Right cardiac atrium (tissue), 5 donors: ENCODE measurements at regions not wholly inside any gene's neighbourhood (a gene's known extent, or its start where the extent isn't known, plus 50 kb on each side); places are given as distances from the start of the nearest gene placed in this dataset.
"Not testable (repeated sequence)": the region's sequence is repeated elsewhere in the genome, so short reads cannot be mapped to it uniquely, and the experiment has no call there.

ENCODE experiments used
- ATAC-seq, 2 donors: fragments of 200-7000 bp; cut with Tn5 transposase; one replicate each; pipeline versions ENCODE4 v1.8.0 to v1.9.1; 2020; ENCODE audit warnings: moderate library complexity in 2 of 2, mild to moderate bottlenecking in 1 of 2
- DNase-seq, 3 donors: peaks; one replicate each; pipeline ENCODE4 v3.0.0-alpha.2; 2020
- H3K27ac ChIP-seq: one replicate; pipeline ENCODE4 v1.5.1; 2013; ENCODE audit warnings: mild to moderate bottlenecking, low read length, control low read depth, moderate library complexity
- H3K27me3 ChIP-seq: one replicate; pipeline ENCODE4 v1.6.1; 2013; ENCODE audit not compliant: control insufficient read depth, insufficient read depth
- H3K4me1 ChIP-seq: one replicate; pipeline ENCODE4 v1.6.1; 2013; ENCODE audit warnings: low read length; ENCODE audit not compliant: control insufficient read depth, insufficient read depth
- H3K4me3 ChIP-seq: one replicate; pipeline ENCODE4 v1.5.1; 2013; ENCODE audit warnings: low read length, control low read depth
- H3K9me3 ChIP-seq: one replicate; pipeline ENCODE4 v1.6.1; 2013; ENCODE audit warnings: low read length; ENCODE audit not compliant: control insufficient read depth
- WGBS: extraction: QIAGEN DNeasy Blood & Tissue Kit; methylation state at CpG from one replicate; pipeline ENCODE4 v1.1.7; 2013; 5-methylcytosine and 5-hydroxymethylcytosine counted together
- intact Hi-C, 4 donors: fragments of 100-400 bp; cut with DNase I; formaldehyde crosslinking; loops; one replicate each; pipeline versions ENCODE4 v1.11.0 to v1.14.0; 2022 to 2023
- donor health status: healthy with polysubstance abuse.
- donor health status: DM: no; HTN: yes; CAD: no.
- donor health status: DM: no; HTN: no; CAD: no.
- donor health status: DM: no; HTN: yes; CAD: no; lungs with severe emphysema.
- donor health status: DM: yes; HTN: yes; CAD: no.

DNA sequence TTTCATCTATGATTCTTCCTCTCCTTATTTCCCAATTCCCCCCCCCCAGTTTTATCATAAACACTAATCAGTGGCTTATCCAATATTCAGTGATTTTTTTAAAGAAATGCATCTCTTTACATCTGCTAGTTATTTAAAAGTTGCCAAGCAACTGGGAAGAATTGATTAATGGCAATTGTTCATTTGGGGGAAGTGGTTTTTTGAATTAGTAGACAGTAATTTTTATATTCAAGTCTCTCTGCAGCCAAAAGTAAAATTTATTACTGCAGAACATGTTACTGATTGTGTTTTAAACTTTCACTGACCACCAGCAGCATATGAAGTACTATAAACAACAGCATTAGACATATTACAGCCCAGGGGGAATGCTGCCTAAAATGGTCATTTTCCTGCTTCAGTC lies 308.8 kb upstream of the NREP start:
- no peak overlapping the region for H3K27ac ChIP-seq
- intact Hi-C loops = no loop called here
- no peaks in the 10 kb centered on the region for H3K27me3 ChIP-seq
- no peaks in the 10 kb centered on the region for H3K4me1 ChIP-seq
- no peaks in the 10 kb centered on the region for H3K9me3 ChIP-seq
- H3K4me3 ChIP-seq = no peak overlapping the region
- no peak for ATAC-seq
- no peak for DNase-seq

DNA sequence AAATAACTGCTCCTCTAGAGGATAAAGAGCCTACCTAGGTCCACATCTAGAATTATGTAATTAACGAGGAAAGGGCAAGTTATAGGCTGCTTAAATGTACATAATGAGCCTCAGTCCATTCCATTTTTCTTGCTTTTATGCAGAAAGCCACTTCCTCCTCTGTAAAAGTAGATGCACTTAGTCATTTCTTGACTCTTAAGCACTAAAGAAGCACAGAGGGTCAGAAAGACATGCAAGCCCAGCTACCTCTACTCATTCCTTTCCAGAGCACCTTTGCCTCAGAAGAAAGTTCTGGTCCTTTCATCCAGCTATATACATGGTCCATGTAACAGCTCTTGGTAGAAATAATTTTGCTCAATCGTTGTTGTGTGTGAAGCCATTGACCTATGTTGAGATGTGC lies 308.0 kb upstream of the NREP start:
- no peak for DNase-seq
- intact Hi-C loops = no loop called here
- WGBS = 90% methylated on average over 2 of the region's 2 CpGs
- no peaks in the 10 kb centered on the region for H3K27me3 ChIP-seq
- H3K4me3 ChIP-seq = no peak overlapping the region
- H3K9me3 ChIP-seq = no peaks in the 10 kb centered on the region
- ATAC-seq = no peak
- no peak overlapping the region for H3K27ac ChIP-seq
- no peaks in the 10 kb centered on the region for H3K4me1 ChIP-seq

DNA sequence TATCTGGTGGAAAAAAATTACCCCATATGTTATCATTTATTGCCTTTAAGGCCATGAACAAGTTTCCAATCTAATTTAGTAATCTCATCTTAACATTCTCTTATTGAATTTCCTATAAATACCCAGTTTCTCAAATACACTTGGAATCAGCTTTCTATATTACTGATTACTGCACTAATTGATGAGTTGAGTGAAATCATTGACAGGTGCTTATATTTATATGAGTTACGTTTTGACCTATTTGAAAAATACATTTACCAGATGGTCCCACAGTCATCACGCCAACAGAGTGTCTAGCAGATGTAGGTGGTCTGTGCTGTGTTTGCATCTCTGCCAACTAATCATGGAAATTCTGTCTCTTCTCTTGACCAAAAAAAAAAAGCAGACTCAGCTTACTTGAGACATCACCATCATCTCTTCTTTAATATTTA lies 307.3 kb upstream of the NREP start:
- DNase-seq (no peak), ATAC-seq (no peak)
- 94% methylated on average over 2 of the region's 2 CpGs for WGBS
- no peaks in the 10 kb centered on the region for H3K9me3 ChIP-seq
- H3K4me3 ChIP-seq = no peak overlapping the region
- H3K4me1 ChIP-seq = no peaks in the 10 kb centered on the region
- intact Hi-C loops = no loop called here
- no peaks in the 10 kb centered on the region for H3K27me3 ChIP-seq
- H3K27ac ChIP-seq = no peak overlapping the region

DNA sequence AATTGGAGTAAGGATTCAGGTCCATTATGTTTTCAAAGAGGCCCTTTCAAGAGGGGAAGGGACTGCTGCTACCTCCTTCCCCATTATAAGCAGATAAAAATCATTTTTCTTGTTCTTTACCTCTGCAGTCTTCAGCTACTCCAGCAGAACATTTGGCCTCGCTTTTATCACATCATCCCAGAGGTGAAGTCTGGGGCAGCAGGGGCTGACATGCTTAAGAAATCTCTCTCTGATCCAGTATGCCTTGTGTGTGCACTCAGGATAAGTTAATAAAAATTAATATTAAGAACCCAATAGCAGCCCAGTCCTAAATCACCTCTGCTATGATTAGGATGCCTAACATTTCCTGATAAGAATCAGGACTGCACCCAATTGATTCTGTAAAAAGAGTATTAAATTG lies 306.9 kb upstream of the NREP start:
- Histone ChIP-seq H3K27ac (no peak overlapping the region), H3K4me1 (no peaks in the 10 kb centered on the region), H3K4me3 (no peak overlapping the region), H3K27me3 (no peaks in the 10 kb centered on the region), H3K9me3 (no peaks in the 10 kb centered on the region)
- 78% methylated on average over 1 of the region's 1 CpG for WGBS
- DNase-seq = no peak
- intact Hi-C loops = no loop called here
- no peak for ATAC-seq

DNA sequence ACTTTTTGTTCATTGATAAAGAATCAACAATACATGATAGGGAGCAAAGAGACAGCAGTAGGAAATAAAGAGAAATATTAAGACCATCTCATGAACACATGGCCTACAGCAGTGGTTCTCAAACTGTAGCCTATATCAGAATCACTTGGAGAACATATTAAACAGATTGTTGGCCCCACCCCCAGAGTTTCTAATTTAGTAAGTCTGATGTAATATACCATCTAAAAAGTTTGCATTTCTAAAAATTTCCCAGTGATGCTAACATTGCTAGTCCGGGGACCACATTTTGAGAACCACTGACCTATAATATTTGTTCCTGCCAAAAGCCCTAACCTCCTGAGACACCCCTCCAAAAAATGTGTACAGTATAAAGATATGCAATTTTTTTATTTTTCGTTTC lies 306.2 kb upstream of the NREP start:
- intact Hi-C loops = no loop called here
- H3K9me3 ChIP-seq = no peaks in the 10 kb centered on the region
- no peaks in the 10 kb centered on the region for H3K4me1 ChIP-seq
- ATAC-seq = no peak
- H3K27ac ChIP-seq = no peak overlapping the region
- no peak overlapping the region for H3K4me3 ChIP-seq
- H3K27me3 ChIP-seq = no peaks in the 10 kb centered on the region
- WGBS = 75% methylated on average over 2 of the region's 2 CpGs
- no peak for DNase-seq

DNA sequence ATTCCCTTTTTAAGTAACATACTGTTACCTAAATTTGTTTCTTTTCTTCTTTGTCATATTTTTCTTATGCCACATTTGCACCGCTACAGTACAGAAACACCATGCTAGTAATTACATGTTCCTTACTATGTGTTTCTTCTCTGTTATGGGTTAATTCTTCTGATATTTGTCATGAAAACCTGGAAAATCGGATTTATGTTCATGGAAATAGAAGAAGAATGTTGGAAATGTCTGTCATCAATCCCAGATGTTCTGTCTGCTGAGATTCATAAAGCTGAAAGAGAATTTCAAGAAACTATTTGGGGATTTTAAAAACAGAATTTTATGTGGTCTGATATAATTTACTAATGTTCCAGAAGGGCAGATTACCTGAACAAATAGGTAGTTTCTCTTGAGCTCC lies 305.2 kb upstream of the NREP start:
- ATAC-seq (no peak), DNase-seq (no peak)
- Histone ChIP-seq H3K4me1 (no peaks in the 10 kb centered on the region), H3K27ac (no peak overlapping the region), H3K4me3 (no peak overlapping the region), H3K9me3 (no peaks in the 10 kb centered on the region), H3K27me3 (no peaks in the 10 kb centered on the region)
- intact Hi-C loops = no loop called here
- WGBS = 86% methylated on average over 2 of the region's 2 CpGs

DNA sequence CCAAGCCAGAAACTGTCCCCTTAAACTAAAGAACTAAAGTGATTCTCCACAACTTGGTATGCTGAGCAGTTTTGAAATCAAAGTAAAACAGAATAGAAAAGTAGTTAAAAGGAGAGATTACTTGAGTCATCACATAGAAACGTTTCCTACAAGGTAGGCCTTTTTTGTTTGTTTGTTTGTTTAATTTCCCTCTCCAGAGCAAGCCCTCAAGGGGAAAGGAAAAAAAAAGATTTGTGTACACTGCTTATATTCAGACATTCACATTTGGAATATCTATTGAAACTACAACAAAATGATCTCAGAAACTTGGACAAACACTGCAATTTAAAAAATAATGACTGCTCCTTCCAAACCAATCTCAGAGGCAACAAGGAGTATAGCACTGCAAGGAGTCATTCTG lies 304.7 kb upstream of the NREP start:
- ATAC-seq = no peak
- Histone ChIP-seq H3K4me3 (no peak overlapping the region), H3K27ac (no peak overlapping the region), H3K27me3 (no peaks in the 10 kb centered on the region), H3K4me1 (no peaks in the 10 kb centered on the region), H3K9me3 (no peaks in the 10 kb centered on the region)
- WGBS = 25% methylated on average over 1 of the region's 1 CpG
- intact Hi-C loops = no loop called here
- no peak for DNase-seq

DNA sequence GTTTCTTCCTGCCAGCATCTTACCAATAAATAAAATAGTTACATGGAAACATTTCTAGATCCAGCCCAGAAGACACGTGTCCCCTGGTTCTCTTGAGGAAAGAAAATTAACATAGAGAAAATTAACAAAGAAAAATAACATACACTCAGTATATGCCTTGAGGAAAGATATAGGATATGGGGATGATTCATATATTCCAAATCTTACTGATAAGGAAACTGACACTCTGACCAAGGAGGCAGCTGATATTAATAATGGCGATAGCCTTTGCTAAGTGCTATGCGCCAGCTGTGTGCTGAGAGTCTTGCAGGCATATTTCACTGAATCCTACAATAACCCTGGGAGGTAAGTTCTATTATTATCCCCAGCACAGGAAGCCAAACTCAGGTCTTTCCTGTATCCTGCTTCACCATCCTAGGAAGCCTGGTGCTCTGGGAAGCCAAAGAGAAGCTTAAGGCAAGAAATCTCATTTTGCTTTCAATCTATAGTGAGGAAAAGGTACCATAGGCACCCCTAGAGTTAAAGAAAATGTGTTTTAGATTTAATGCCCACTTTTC lies 302.7 kb upstream of the NREP start:
- WGBS = 69% methylated on average over 3 of the region's 3 CpGs
- Histone ChIP-seq H3K4me3 (no peak overlapping the region), H3K27ac (no peak overlapping the region), H3K27me3 (no peaks in the 10 kb centered on the region), H3K4me1 (no peaks in the 10 kb centered on the region), H3K9me3 (no peaks in the 10 kb centered on the region)
- no peak for ATAC-seq
- intact Hi-C loops = no loop called here
- DNase-seq = no peak

DNA sequence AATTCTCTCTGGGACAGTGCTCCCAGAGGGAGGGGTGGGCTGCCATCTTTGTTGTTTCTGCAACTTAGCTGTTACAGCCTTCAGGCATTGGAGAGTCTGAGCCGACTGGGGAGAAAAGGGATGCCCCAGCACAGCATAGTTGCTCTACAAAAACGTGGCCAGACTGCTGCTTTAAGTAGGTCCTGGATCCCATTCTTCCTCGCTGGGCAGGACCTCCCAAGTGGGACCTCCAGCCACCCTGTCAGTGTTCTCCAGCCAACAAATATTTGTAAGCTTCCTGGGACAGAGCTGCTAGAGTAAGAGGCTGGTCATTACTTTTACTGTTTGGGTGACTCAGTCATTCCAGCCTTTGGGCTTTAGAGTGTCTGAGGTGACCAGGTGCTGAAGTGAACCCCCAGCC lies 292.7 kb upstream of the NREP start:
- no peak for ATAC-seq
- H3K4me3 ChIP-seq = no peak overlapping the region
- 84% methylated on average over 3 of the region's 3 CpGs for WGBS
- DNase-seq = no peak
- H3K4me1 ChIP-seq = no peaks in the 10 kb centered on the region
- H3K9me3 ChIP-seq = no peaks in the 10 kb centered on the region
- H3K27ac ChIP-seq = no peak overlapping the region
- intact Hi-C loops = no loop called here
- H3K27me3 ChIP-seq = no peaks in the 10 kb centered on the region

DNA sequence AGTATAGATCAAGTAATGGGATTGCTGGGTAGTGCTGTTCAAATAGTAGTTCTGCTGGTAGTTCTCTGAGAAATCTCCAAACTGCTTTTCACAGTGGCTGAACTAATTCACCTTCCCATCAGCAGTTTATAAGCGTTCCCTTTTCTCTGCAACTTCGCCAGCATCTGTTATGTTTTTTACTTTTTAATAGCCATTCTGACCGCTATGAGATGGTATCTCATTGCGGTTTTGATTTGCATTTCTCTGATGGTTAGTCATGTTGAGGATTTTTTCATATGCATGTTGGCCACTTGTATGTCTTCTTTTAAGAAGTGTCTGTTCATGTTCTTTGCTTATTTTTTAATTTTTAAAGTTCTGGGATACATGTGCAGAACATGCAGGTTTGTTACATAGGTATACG lies 279.2 kb upstream of the NREP start:
- ATAC-seq = no peak
- H3K9me3 ChIP-seq = no peaks in the 10 kb centered on the region
- H3K4me3 ChIP-seq = no peak overlapping the region
- 98% methylated on average over 5 of the region's 5 CpGs for WGBS
- intact Hi-C loops = no loop called here
- no peaks in the 10 kb centered on the region for H3K4me1 ChIP-seq
- H3K27me3 ChIP-seq = no peaks in the 10 kb centered on the region
- DNase-seq = no peak
- H3K27ac ChIP-seq = no peak overlapping the region

DNA sequence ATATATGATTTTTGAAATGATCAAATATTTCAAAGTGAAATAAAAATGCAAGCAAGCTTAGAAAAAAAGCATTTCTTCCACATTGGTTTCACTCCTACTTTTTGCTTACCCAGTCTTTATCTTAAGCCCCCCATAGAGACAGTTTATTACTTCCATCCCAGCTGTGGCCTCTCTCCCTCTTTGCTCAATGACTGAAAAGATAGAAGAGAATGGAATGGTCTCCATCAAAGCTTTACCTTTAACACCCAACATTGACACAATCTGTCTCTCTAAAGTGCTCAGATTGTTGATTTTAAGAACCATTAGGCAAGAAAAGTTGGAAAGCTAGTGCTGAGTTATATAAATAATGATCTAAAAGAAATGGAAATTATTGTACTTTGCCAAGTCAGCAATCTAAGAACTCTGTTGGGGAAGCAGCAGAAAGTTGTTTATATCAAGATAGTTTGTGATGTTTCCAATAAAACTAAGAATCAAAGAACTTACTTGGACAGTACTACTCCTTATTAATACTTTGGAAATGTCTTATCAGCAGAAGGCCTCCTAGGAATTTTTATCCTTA lies 277.5 kb upstream of the NREP start:
- no peak overlapping the region for H3K27ac ChIP-seq
- intact Hi-C loops = no loop called here
- no peaks in the 10 kb centered on the region for H3K27me3 ChIP-seq
- ATAC-seq = no peak
- no peaks in the 10 kb centered on the region for H3K4me1 ChIP-seq
- no peaks in the 10 kb centered on the region for H3K9me3 ChIP-seq
- no peak for DNase-seq
- H3K4me3 ChIP-seq = no peak overlapping the region

DNA sequence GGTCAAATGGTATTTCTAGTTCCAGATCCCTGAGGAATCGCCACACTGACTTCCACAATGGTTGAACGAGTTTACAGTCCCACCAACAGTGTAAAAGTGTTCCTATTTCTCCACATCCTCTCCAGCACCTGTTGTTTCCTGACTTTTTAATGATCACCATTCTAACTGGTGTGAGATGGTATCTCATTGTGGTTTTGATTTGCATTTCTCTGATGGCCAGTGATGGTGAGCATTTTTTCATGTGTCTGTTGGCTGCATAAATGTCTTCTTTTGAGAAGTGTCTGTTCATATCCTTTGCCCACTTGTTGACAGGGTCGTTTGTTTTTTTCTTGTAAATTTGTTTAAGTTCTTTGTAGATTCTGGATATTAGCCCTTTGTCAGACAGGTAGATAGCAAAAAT lies 269.9 kb upstream of the NREP start:
- 91% methylated on average over 3 of the region's 3 CpGs for WGBS
- H3K27me3 ChIP-seq, H3K27ac ChIP-seq, ATAC-seq, intact Hi-C loops, H3K9me3 ChIP-seq, DNase-seq, H3K4me3 ChIP-seq, H3K4me1 ChIP-seq: not testable (repeated sequence)
